Suprapubic skin (tissue), 4 donors: ENCODE measurements at regions not wholly inside any gene's neighbourhood (a gene's known extent, or its start where the extent isn't known, plus 50 kb on each side); places are given as distances from the start of the nearest gene placed in this dataset.

Experiments
- CTCF ChIP-seq, 2 donors: fragments of 200-600 bp in 1 of 2; fragments of 450-650 bp in 1 of 2; sonication (generic) in 1 of 2; IDR thresholded peaks; one replicate each; pipeline ENCODE4 v1.5.1; 2016 to 2019; ENCODE audit warnings: antibody characterized with exemption in 2 of 2, mild to moderate bottlenecking in 1 of 2, moderate library complexity in 1 of 2
- EP300 ChIP-seq: sonication (generic); formaldehyde crosslinking; IDR thresholded peaks from one replicate; pipeline ENCODE4 v1.6.1; 2017; ENCODE audit warnings: antibody characterized with exemption
- POLR2A ChIP-seq, 2 donors: fragments of 450-650 bp; IDR thresholded peaks; one replicate each; pipeline ENCODE4 v1.6.1; 2017; ENCODE audit warnings: antibody characterized with exemption in 2 of 2, mild to moderate bottlenecking in 2 of 2, moderate library complexity in 2 of 2
- POLR2AphosphoS5 ChIP-seq, 3 donors: sonication (generic); formaldehyde crosslinking; IDR thresholded peaks; one replicate each; pipeline ENCODE4 v1.6.1; 2017; ENCODE audit warnings: antibody characterized with exemption in 3 of 3

- no peak for TF ChIP-seq CTCF (IDR thresholded peaks at IDR 0.05)
- TF ChIP-seq POLR2A (IDR thresholded peaks at IDR 0.05): no peak
- TF ChIP-seq EP300: no peak
- no peak for TF ChIP-seq POLR2AphosphoS5 (IDR thresholded peaks at IDR 0.05)
Measured at GRCh38 chr12:24378548-24379407, 429.3 kb upstream of the SOX5 start.
